ENCODE measurements at regions not wholly inside any gene's neighbourhood (a gene's known extent, or its start where the extent isn't known, plus 50 kb on each side); places are given as distances from the start of the nearest gene placed in this dataset.
"Not testable (repeated sequence)": the region's sequence is repeated elsewhere in the genome, so short reads cannot be mapped to it uniquely, and the experiment has no call there.

DNA sequence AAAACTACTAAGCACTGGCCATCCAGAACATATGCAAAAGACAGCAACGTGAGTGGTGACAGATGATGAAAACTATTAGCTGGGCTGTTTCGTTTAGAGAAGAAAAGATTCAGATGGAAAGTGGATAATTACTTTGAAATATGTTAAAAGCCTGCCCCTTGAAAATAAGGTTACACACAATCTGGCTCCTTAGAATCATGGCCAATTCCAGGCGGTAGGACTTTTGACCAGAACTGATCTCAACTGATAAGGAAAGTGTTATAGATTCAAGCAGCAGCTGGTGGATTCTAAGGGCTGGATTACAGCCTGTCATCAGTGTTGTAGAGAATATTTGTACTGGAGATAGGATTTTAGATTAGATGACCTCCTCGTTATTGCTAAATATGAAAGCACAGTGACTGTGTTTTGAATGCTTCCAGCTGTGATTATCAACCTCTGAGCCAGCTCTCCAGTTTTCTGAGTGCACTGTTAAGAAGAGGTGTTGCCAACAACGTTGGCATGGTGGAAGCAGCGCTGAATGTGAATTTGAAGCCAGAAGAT lies 75.1 kb downstream of the KBTBD2 start:
- DNase-seq (ENCODE audit: low read depth), result not testable (repeated sequence)

GRCh38 chr7:32814779-32815178 lies 76.8 kb downstream of the KBTBD2 start:
- DNase-seq (ENCODE audit: low read depth), result not testable (repeated sequence)

DNA sequence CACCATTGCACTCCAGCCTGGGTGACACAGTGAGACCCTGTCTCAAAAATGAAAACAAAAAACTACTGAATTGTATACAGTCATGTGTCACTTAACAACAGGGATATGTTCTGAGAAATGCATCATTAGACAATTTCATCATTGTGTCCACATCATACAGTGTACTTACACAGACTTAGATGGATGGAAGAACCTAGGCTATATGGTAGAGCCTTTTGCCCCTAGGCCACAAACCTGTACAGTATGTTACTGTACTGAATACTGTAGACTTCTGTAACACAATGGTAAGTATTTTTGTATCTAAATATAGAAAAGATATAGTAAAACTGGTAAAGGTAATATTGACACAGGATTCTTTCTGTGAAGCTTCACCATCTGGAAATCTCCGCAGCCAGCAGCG lies 81.7 kb downstream of the KBTBD2 start:
- no peak for DNase-seq (ENCODE audit: low read depth)

DNA sequence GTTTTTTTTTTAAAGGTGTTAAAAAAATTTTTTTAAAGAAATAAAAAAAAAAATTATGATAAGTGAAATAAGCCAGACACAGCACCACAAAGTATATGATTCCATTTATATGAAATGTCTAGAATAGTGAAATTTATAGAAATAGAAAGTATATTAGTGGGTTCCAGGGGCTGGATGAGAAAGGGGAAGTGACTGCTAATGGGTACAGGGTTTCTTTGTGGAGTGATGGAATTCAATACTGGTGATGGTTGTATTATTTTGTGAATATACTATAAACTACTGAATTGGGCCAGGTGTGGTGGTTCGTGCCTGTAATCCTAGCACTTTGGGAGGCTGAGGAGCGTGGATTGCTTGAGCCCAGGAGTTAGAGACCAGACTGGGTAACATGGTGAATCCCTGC lies 82.2 kb downstream of the KBTBD2 start:
- no peak for DNase-seq (ENCODE audit: low read depth)

- DNase-seq (ENCODE audit: low read depth), result no peak
These were observed 88.0 kb downstream of the KBTBD2 start for GRCh38 chr7:32803406-32804141.

DNA sequence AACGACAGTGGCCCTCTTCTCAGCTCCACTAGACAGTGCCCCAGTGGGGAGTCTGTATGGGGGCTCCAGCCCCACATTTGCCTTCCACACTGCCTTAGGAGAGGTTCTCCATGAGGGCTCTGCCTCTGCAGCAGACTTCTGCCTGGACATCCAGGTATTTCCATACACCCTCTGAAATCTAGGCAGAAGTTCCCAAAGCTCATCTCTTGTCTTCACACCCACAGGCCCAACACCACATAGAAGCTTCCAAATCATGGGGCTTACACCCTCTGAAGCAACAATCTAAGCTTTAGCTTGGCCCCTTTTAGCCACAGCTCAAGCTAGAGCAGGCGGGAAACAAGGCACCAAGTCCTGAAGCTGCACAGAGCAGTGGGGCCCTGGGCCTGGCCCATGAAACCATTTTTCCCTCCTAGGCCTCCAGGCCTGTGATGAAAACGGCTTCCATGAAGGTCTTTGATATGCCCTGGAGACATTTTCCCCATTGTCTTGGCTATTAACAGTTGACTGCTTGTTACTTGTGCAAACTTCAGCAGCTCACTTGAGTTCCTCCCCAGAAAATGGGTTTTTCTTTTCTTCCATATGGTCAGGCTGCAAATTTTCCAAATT lies 89.2 kb downstream of the KBTBD2 start:
- DNase-seq (ENCODE audit: low read depth), result no peak

DNA sequence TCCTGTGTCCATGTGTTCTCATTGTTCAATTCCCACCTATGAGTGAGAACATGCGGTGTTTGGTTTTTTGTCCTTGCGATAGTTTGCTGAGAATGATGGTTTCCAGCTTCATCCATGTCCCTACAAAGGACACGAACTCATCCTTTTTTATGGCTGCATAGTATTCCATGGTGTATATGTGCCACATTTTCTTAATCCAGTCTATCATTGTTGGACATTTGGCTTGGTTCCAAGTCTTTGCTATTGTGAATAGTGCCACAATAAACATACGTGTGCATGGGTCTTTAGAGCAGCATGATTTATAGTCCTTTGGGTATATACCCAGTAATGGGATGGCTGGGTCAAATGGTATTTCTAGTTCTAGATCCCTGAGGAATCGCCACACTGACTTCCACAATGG lies 98.5 kb downstream of the KBTBD2 start:
- DNase-seq (ENCODE audit: low read depth), result not testable (repeated sequence)

GRCh38 chr7:32790766-32791430 lies 100.7 kb downstream of the KBTBD2 start:
- peak; percentile 88 for DNase-seq (ENCODE audit: low read depth)

DNA sequence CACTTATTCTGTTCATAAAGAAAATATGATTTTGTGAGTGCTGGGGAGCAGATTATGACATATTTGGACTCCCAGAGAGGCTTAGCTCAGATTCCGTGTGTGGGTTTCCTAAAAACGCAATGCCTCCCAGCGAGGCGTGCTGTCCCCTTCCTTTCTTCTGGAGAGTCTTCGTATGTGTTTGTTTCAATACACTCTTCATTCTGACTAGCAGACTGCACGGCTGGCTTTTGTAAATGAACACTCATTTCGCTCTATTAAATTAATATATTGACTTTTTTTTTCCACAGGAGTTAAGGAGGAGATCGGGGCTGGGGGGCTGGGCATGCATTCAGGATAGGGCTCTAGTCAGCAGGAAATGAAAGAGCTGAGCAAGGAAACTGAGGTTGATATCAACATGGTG lies 102.3 kb downstream of the KBTBD2 start:
- DNase-seq (ENCODE audit: low read depth), result not testable (repeated sequence)

GRCh38 chr7:32788174-32788573 lies 103.4 kb downstream of the KBTBD2 start:
- DNase-seq (ENCODE audit: low read depth), result not testable (repeated sequence)

- DNase-seq (ENCODE audit: low read depth), result not testable (repeated sequence)
These were observed 106.1 kb downstream of the KBTBD2 start for GRCh38 chr7:32785365-32785944.

- not testable (repeated sequence) for DNase-seq (ENCODE audit: low read depth)
These were observed 111.7 kb downstream of the KBTBD2 start for GRCh38 chr7:32779895-32780294.

GRCh38 chr7:32779167-32779566 lies 112.4 kb downstream of the KBTBD2 start:
- no peak for DNase-seq (ENCODE audit: low read depth)

GRCh38 chr7:32777041-32777666 lies 114.4 kb downstream of the KBTBD2 start:
- peak; percentile 94 for DNase-seq (ENCODE audit: low read depth)

- not testable (repeated sequence) for DNase-seq (ENCODE audit: low read depth)
These were observed 115.2 kb downstream of the KBTBD2 start for GRCh38 chr7:32776318-32776717.

DNA sequence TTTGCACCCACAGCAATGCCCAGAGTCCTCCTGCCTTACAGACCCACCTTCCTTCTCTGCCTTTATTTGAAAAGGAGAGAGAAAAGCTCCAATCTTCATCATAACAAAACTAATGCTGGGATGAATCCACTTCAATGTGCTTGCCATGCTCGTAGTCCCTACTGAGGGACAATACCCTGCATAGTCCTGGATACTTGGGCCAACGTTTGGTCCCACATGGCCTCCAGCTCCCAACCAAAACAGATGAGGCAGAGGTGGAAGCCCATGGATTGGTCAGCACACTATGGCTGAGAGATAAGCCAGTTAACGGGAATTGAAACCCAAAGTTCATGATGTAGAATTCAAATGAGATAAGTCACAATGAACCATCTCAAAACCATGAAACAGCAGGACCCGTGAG lies 115.8 kb downstream of the KBTBD2 start:
- not testable (repeated sequence) for DNase-seq (ENCODE audit: low read depth)

DNA sequence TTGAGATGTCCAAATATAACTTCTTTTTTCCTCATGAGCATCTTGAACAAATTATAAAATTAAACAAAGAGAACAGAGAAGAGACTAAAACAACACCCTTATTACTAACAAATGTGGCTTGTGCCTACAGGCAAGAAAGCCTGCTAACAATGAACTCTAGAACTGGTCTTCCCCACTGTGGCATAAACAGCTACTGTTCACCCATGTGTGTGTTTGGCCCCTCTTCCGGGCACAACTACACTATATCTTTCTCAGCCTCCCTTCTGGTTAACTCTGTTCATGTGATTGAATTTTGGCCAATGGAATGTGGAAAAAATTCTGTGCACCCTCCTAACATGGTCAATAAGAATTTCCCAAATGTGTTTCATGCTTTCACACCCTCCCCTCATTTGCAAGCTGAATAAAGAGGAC lies 117.0 kb downstream of the KBTBD2 start:
- no peak for DNase-seq (ENCODE audit: low read depth)

DNA sequence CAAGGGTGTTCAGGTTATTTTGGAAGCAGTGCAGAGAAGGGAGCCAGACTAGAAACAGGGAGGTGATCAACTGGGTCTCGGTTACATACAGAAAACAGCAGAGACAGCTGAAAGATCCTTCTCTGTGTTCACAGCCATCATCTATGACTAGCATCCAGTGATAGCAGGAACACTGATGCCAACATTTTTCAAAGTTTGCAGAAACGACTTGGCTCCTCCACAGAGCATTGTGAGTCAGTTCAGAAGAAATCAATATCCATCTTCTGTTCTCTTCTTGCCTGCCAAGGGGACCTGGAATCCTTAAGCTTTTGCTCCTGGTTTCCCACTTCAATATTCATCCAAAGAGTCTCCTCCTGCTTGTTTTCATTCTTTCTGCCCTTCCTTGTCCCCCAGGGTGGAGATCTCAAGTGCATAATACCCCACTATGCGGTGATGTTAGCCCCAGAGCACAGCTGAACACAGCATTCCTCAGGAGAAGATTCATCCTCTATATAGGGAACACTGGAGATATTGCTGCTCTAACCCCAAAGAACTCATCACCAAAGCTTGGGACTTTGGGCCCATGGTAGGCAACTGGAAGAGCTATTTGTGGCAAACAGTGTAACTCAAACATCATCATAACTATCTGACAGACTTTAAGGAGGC lies 122.6 kb downstream of the KBTBD2 start:
- DNase-seq (ENCODE audit: low read depth), result peak; percentile 92

- not testable (repeated sequence) for DNase-seq (ENCODE audit: low read depth)
These were observed 123.2 kb downstream of the KBTBD2 start for GRCh38 chr7:32768338-32768737.

- peak; percentile 49 for DNase-seq (ENCODE audit: low read depth)
These were observed 125.8 kb downstream of the KBTBD2 start for GRCh38 chr7:32765649-32766251.

Data from myocyte (in vitro differentiated cells).